Hepatocyte (in vitro differentiated cells): ENCODE measurements at regions not wholly inside any gene's neighbourhood (a gene's known extent, or its start where the extent isn't known, plus 50 kb on each side); places are given as distances from the start of the nearest gene placed in this dataset.
"Not testable (repeated sequence)": the region's sequence is repeated elsewhere in the genome, so short reads cannot be mapped to it uniquely, and the experiment has no call there.

ENCODE experiments used
- CTCF ChIP-seq: fragments of 200-600 bp; sonication (generic); IDR thresholded peaks from 2 replicates; pipeline ENCODE4 v1.5.1; 2016; ENCODE audit warnings: antibody characterized with exemption, mild to moderate bottlenecking; ENCODE audit not compliant: poor library complexity
- EZH2 ChIP-seq: fragments of 200-600 bp; sonication (generic); IDR thresholded peaks from 2 replicates; pipeline ENCODE4 v1.6.1; 2016; ENCODE audit warnings: antibody characterized with exemption, mild to moderate bottlenecking, borderline replicate concordance

DNA sequence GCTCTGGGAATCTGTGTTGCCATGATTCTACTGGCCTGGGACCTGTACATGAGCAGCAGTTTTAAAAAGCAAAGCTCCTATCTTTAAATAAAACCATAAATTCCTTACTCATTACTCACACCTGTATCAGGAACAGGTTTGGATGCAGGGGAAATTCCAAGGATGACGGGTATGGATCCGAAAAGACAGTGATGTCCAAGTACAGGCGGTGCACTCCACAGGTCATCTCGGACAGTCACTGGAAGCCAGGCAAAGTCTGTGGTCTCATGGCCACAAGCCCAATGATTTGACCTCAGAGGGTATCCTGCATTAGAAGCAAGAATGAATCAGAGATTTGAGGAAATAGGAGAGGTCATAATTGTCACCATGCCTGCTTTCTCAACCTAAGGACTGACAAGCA, 90.9 kb downstream of the NAPG start:
- TF ChIP-seq CTCF, EZH2: not testable (repeated sequence)
